SK-N-SH (cell line): ENCODE measurements at regions not wholly inside any gene's neighbourhood (a gene's known extent, or its start where the extent isn't known, plus 50 kb on each side); places are given as distances from the start of the nearest gene placed in this dataset.

Source experiments
- CTCF ChIA-PET: fragments of 300-600, 350-600 bp; formaldehyde crosslinking; extraction: SDS; loops from one replicate; lab custom pipeline; 2021; lab: Yijun Ruan, JAX
- POLR2A ChIA-PET: fragments of 350-600 bp; sonication (Branson Sonifier 250); formaldehyde crosslinking; extraction: SDS; loops from one replicate; lab custom pipeline; 2020; ENCODE audit warnings: antibody characterized with exemption, inconsistent platforms; lab: Yijun Ruan, JAX
- DNase-seq: peaks from one replicate; pipeline ENCODE4 v3.0.0; 2012
- H2AFZ ChIP-seq: fragments of 200-600 bp; sonication (generic); 2 replicates; pipeline ENCODE4 v1.8.1; 2016; ENCODE audit warnings: antibody characterized with exemption, mild to moderate bottlenecking, low read depth
- H3F3A ChIP-seq: fragments of 200-600 bp; sonication (generic); replicated peaks from 2 replicates; pipeline ENCODE3; 2016; ENCODE audit warnings: antibody characterized with exemption, mild to moderate bottlenecking; ENCODE audit not compliant: insufficient read depth
- H3K27ac ChIP-seq, 2 experiments: fragments of 200-500 bp in 1 of 2; fragments of 200-600 bp in 1 of 2; sonication (Bioruptor generic) in 1 of 2; sonication (generic), shearing (Covaris generic) in 1 of 2; 2 replicates each; pipeline versions ENCODE4 v1.5.1 to v1.6.1; 2014 to 2016; ENCODE audit warnings: low read depth in 2 of 2, inconsistent platforms in 1 of 2, low read length in 1 of 2, mild to moderate bottlenecking in 1 of 2, mixed read lengths in 1 of 2
- H3K27me3 ChIP-seq: fragments of 200-600 bp; sonication (generic), shearing (Covaris generic); 2 replicates; pipeline ENCODE4 v1.6.1; 2016; ENCODE audit warnings: mixed run types; ENCODE audit not compliant: insufficient read depth
- H3K36me3 ChIP-seq, 2 experiments: fragments of 200-500 bp in 1 of 2; fragments of 200-600 bp in 1 of 2; sonication (Bioruptor generic) in 1 of 2; sonication (generic) in 1 of 2; replicated peaks in 1 of 2; 2 replicates each; pipeline versions ENCODE3 to v1.5.1; 2014 to 2016; ENCODE audit warnings: low read length in 1 of 2, mild to moderate bottlenecking in 1 of 2; ENCODE audit not compliant: insufficient read depth in 2 of 2, control insufficient read depth in 1 of 2
- H3K4me1 ChIP-seq, 2 experiments: fragments of 200-500 bp in 1 of 2; fragments of 200-600 bp in 1 of 2; sonication (Bioruptor generic) in 1 of 2; sonication (generic), shearing (Covaris generic) in 1 of 2; 2 replicates each; pipeline versions ENCODE4 v1.5.1 to v1.6.1; 2014 to 2016; ENCODE audit warnings: low read depth in 1 of 2, low read length in 1 of 2, mixed run types in 1 of 2; ENCODE audit not compliant: insufficient read depth in 2 of 2, control insufficient read depth in 1 of 2
- H3K4me2 ChIP-seq: fragments of 200-600 bp; sonication (generic), shearing (Covaris generic); 2 replicates; pipeline ENCODE4 v1.6.1; 2017; ENCODE audit warnings: mixed run types
- H3K4me3 ChIP-seq, 2 experiments: fragments of 200-500 bp in 1 of 2; fragments of 200-600 bp in 1 of 2; sonication (Bioruptor generic) in 1 of 2; sonication (generic), shearing (Covaris generic) in 1 of 2; 2 replicates each; pipeline versions ENCODE4 v1.5.1 to v1.8.1; 2014 to 2016; ENCODE audit warnings: low read depth in 2 of 2, inconsistent platforms in 1 of 2, low read length in 1 of 2, mild to moderate bottlenecking in 1 of 2, mixed read lengths in 1 of 2, moderate library complexity in 1 of 2
- H3K79me2 ChIP-seq: fragments of 200-600 bp; sonication (generic); 2 replicates; pipeline ENCODE4 v1.8.1; 2017; ENCODE audit warnings: mild to moderate bottlenecking; ENCODE audit not compliant: insufficient read depth
- H3K9ac ChIP-seq: fragments of 200-600 bp; sonication (generic); 2 replicates; pipeline ENCODE4 v1.6.1; 2017; ENCODE audit warnings: mixed run types
- H3K9me2 ChIP-seq: fragments of 200-600 bp; sonication (generic); 2 replicates; pipeline ENCODE4 v1.6.1; 2017; ENCODE audit warnings: mixed run types
- H3K9me3 ChIP-seq: fragments of 200-600 bp; sonication (generic); 2 replicates; pipeline ENCODE4 v1.6.1; 2017; ENCODE audit warnings: mixed run types, mild to moderate bottlenecking, moderate library complexity
- H4K20me1 ChIP-seq: fragments of 200-600 bp; sonication (generic); 2 replicates; pipeline ENCODE4 v1.6.1; 2017; ENCODE audit warnings: mild to moderate bottlenecking, mixed run types; ENCODE audit not compliant: insufficient read depth
- CHD2 ChIP-seq: fragments of 150-350 bp; IDR thresholded peaks from 2 replicates; pipeline ENCODE4 v1.6.1; 2018; ENCODE audit warnings: low read length; ENCODE audit not compliant: partially characterized antibody
- FOXJ3 ChIP-seq: sonication (generic); formaldehyde crosslinking; IDR thresholded peaks from 2 replicates; pipeline ENCODE4 v1.5.1; 2020; ENCODE audit warnings: mild to moderate bottlenecking, missing genetic modification reagents
- IRF3 ChIP-seq: fragments of 150-350 bp; IDR thresholded peaks from 2 replicates; pipeline ENCODE4 v1.6.1; 2016; ENCODE audit warnings: mild to moderate bottlenecking, low read depth, low read length
- MAX ChIP-seq: IDR thresholded peaks from 2 replicates; pipeline ENCODE4 v1.4.0; 2012; ENCODE audit warnings: low read depth
- POLR2AphosphoS5 ChIP-seq: IDR thresholded peaks from 2 replicates; pipeline ENCODE4 v1.6.1; 2012; ENCODE audit warnings: low read depth, low read length
- RAD21 ChIP-seq: IDR thresholded peaks from 2 replicates; pipeline ENCODE4 v1.6.1; 2012; ENCODE audit warnings: mild to moderate bottlenecking, low read length
- SIN3A ChIP-seq: IDR thresholded peaks from 2 replicates; pipeline ENCODE4 v1.6.1; 2012; ENCODE audit warnings: low read depth, mild to moderate bottlenecking, low read length, moderate library complexity, borderline replicate concordance
- SMC3 ChIP-seq: IDR thresholded peaks from 2 replicates; pipeline ENCODE4 v1.6.1; 2012; ENCODE audit warnings: low read depth, low read length, improper control_type of control experiment
- TCF12 ChIP-seq: IDR thresholded peaks from 2 replicates; pipeline ENCODE4 v1.4.0; 2012
- TEAD4 ChIP-seq: IDR thresholded peaks from 2 replicates; pipeline ENCODE4 v1.4.0; 2012; ENCODE audit warnings: mild to moderate bottlenecking, borderline replicate concordance; ENCODE audit not compliant: insufficient read depth
- USF2 ChIP-seq: fragments of 150-350 bp; IDR thresholded peaks from 2 replicates; pipeline ENCODE4 v1.6.1; 2017; ENCODE audit warnings: antibody characterized with exemption, low read length, low read depth, borderline replicate concordance
- YY1 ChIP-seq: IDR thresholded peaks from 2 replicates; pipeline ENCODE4 v1.4.0; 2012; ENCODE audit warnings: low read depth, mild to moderate bottlenecking
- WGBS: methylation state at CpG from one replicate; pipeline ENCODE4 v1.1.6; 2017; ENCODE audit warnings: low lambda C conversion rate; 5-methylcytosine and 5-hydroxymethylcytosine counted together

GRCh38 chr2:79327460-79327859, 167.9 kb upstream of the REG3A start:
- POLR2A ChIA-PET, result no interaction called here
- Histone ChIP-seq H3F3A (no peaks in the 10 kb centered on the region), H3K9me2 (no peaks in the 10 kb centered on the region), H3K4me3 (no peak overlapping the region), H4K20me1 (no peaks in the 10 kb centered on the region), H3K9ac (no peak overlapping the region), H3K9me3 (no peaks in the 10 kb centered on the region; the same call in 1 of the 2 replicates), H2AFZ (no peak overlapping the region), H3K4me2 (no peak overlapping the region), H3K27me3 (no peaks in the 10 kb centered on the region), H3K36me3 (no peaks in the 10 kb centered on the region), H3K27ac (no peak overlapping the region), H3K4me1 (no peaks in the 10 kb centered on the region), H3K79me2 (no peaks in the 10 kb centered on the region)
- TF ChIP-seq RAD21 (peak; percentile 48), POLR2AphosphoS5 (no peak), SMC3 (peak; percentile 9; the same call in 1 of the 2 replicates), USF2 (no peak), SIN3A (no peak)
- CTCF ChIA-PET, result interaction anchor here (0.6 kb wide), 1 partner anchor 464 kb away, joined by 3 read pairs; no protein-coding TSS in a partner anchor
- peak; percentile 8 for DNase-seq

- H3F3A ChIP-seq, result no peaks in the 10 kb centered on the region
- no peaks in the 10 kb centered on the region for H4K20me1 ChIP-seq
- H3K27me3 ChIP-seq, result no peaks in the 10 kb centered on the region
- DNase-seq, result no peak
- H3K4me2 ChIP-seq, result no peak overlapping the region
- H3K4me3 ChIP-seq, result no peak overlapping the region
- no peak overlapping the region for H2AFZ ChIP-seq
- no peak overlapping the region for H3K9ac ChIP-seq
- peaks cover 6% of the 10 kb centered on the region; the same call in 1 of the 2 replicates for H3K9me3 ChIP-seq
- H3K36me3 ChIP-seq, result no peaks in the 10 kb centered on the region
- ChIA-PET POLR2A (no interaction called here), CTCF (no interaction called here)
- H3K79me2 ChIP-seq, result no peaks in the 10 kb centered on the region
- H3K27ac ChIP-seq, result no peak overlapping the region
- no peaks in the 10 kb centered on the region for H3K4me1 ChIP-seq
- no peaks in the 10 kb centered on the region for H3K9me2 ChIP-seq
- TF ChIP-seq TEAD4 (no peak), FOXJ3 (CRISPR knock-in tag) (no peak), CHD2 (no peak), TCF12 (no peak), IRF3 (no peak), MAX (no peak), YY1 (no peak)
- WGBS, result 32% methylated on average over 1 of the region's 1 CpG
These were observed 161.3 kb upstream of the REG3A start for GRCh38 chr2:79320871-79321270.
